Epidermal melanocyte (primary cell): ENCODE measurements at regions not wholly inside any gene's neighbourhood (a gene's known extent, or its start where the extent isn't known, plus 50 kb on each side); places are given as distances from the start of the nearest gene placed in this dataset.

Experiments used
- DNase-seq: peaks from one replicate; pipeline ENCODE4 v3.0.0; 2011; ENCODE audit warnings: low spot score; ENCODE audit not compliant: insufficient read length

DNA sequence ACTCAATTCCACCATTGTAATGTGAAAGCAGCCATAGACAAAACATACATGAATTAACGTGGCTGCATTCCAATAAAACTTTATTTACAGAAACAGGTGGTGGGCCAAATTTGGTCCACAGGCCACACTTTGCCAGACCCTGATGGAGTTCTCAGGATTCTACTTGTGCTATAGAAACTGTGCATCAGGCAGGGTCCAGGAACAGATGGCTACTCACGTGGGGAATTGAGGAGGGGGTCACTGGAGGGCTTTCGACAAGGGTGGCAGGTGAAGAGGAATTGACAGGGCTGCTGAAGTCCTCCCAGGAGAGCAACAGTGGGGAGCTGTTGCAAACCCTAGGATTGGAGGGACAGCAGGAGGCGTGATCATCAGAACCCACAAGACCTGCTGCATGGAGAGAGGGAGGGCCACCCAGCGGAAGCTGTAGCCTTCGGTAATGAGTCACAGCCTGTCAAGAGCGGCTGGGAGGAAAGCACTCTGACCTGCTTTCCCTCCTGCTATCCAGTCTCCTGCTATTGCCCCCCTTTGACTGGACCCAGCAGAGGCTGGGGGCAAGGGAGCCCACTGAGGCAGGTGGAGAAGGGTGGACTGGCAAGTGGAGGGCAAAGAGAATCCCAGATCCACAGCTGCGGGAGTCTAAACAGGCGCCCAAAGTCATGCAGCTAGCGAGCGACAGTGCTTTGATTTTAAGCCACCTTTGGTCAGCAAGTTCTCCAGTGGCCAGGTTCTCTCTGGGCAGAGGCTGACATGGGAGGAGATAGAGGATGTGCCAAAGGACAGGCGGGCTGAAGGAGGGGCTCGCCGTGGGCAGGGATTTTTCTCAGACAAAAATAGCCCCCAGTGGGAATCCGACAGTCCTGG, 138.3 kb upstream of the SMIM23 start:
- no peak for DNase-seq

DNA sequence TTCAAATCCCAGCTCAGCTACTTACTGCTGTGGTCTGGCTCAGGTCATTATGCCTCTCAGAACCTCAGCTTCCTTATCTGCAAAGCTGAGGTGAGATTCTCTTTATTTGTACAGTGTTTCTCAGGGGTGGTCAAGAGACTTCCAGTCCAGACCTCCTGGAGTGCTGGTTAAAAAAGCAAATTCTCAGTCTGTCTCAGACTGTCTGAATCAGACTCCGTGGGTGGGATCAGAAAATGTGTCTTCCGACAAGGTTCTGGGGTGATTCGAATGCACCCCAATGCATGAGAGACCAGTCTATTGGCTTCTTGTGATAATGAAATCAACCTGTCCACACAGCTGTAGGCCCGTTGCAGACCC, 137.7 kb upstream of the SMIM23 start:
- DNase-seq, result no peak

DNA sequence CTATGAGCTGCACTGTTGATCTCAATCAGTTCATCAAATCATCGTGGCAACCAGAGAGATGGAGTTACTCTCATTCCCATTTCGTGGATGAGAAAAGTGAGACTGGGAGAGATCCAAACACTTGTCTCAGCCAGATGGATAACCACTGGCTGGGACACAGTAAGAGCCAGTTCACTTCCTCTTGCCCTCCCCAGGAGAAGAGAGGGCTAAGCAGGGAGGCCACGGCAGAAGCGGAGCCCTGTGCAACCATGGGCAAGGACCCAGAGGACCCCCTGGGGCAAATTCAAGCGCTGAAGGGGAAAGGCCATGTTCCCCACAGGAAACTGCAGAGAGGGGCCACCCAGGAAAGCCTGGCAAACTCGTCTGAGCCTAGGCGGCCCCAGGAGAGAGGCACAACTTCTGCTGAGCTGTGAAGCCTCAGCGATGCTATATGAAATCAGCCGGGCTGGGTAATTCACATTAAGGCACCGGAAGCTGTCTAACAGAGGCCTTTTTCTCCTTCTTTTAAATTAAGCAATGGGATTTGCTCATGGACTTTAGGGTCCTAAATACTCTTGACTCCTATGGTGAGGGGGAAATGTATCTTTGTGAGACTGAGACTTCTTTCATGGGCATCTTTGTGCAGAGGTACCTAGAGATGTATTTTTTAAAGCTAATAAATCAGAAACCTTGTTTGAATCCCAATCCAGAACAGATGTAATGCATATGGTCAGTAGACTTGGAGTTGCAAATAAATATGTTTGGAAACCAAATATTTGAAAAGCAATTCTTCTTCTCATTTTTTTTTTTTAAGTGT, 137.1 kb upstream of the SMIM23 start:
- no peak for DNase-seq

DNA sequence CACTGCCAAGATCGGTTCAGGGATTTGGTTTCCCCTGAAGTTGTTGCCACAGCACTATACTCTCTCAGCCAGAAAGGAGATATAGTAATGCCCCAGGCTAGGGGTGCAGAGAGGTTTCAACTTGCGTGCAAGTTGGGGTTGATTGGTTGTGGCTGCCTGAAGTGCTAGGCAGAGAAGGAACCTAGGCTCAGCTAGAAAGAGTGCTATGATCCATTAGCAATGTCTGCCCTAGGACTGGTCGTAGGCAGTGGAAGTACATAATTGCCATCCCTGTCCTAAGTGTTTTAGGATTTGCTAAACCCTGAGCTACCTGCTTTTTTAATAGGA, 136.6 kb upstream of the SMIM23 start:
- DNase-seq, result no peak

DNA sequence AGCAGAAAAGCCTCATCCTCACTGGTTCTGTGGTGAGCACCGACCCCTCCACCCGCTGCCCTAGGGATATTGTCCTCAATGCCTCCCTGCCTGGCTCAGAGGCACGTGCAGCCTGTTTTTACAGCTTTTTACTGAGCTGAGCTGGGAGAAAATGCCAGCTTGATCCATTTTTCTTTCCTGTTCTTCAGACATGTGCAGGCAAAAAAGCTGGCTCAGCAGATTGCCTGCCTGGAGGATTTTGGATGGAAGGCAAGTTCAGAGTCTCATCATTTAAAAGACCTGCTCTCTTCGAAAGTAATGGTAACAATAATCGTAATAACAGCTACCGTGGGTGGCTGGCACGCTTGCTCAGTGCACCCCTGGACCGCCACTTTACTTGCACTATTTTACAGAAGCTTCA, 135.0 kb upstream of the SMIM23 start:
- no peak for DNase-seq

DNA sequence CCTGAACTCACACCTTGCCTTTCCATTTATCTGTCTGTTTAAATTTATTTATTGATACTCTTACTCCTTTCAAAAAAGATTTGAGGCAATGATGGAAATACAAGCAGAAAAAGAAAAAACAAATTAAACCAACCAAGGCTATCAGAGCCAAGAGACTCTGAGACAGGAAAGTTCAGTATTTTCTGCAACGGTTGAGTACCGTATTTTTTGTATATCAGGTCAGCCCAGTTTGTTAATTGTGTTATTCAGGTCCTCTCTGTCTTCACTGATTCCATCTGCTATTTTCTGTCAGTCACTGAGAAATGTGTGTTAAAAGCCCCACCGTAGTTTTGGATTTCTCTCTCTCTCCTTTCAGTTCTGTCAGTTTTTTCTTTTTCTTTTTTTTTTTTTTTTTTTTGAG, 134.5 kb upstream of the SMIM23 start:
- no peak for DNase-seq

DNA sequence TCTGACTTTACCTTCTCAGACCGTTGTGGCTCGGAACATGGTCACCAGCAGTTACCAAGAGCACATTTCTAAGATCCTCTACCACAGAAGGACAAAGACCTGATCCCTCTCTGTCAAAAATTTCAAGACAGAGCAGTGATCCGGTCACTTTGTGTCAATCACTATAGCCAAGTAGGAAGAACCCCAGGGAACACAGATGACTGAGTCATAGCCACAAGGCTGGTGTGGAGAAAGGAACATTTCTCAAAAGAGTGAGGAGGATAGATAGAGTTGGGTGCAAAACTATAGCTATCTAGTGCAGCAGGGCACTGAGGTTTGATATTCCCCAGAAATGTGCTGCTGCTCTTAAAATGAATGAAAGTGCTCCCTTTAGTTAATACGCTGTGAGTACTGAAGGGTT, 130.7 kb upstream of the SMIM23 start:
- no peak for DNase-seq

DNA sequence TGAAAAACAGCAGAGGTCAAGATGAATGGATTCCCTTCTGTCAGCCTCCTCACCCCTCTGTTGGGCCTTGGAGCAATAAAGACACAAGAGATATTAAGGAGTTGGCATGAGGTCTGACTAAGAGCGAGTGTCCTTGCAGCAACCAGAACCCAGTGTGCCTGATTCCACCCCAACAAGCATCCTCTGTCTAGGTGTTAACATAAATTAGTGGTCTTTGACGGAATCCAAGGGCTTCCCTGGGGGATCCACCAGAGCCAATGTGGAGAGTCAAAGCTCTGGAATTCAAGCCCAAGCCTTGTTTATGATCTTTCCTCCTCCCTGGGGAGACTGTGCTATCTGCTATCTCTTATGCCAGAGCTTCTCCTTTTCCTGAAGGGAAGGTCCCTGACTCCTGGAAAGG, 128.1 kb upstream of the SMIM23 start:
- DNase-seq, result no peak

DNA sequence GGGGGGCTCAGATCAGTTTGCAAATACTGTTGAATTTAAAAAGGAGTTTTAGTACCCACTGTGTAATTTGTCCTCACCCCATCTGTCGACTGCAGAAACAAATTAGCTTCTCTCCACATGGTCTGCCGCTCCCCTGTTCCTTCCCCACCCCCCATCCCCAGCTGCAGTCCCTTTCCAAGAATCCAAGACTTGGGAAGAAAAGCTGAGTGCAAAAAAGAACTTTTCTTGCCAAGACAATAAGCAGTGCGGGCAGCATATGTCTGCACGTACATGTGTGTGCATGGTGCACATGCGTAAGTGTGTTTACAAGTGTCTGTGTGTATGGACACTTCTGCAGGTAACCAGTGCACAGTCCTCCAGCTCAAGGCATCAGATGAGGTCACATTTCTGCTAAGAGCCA, 125.7 kb upstream of the SMIM23 start:
- DNase-seq, result no peak

DNA sequence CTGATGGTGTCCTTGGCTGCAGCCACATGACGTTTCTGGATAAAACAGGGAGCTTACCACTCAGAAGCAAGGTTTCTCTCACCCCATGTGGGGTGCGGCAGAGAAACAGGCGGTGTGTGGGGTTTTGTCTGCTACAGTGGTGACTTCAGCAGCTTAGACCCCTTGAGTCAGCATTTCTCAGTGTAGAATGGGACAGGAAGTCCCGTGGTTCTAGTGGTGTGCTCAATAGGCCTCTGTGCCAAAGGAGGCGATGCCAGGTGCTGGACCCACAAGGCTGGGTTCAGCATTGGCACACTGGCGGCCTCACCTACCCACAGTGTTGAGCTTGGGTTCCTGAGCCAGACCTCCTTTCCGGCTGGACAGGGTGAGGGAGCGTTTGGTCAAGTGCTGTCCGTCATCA, 125.2 kb upstream of the SMIM23 start:
- no peak for DNase-seq

DNA sequence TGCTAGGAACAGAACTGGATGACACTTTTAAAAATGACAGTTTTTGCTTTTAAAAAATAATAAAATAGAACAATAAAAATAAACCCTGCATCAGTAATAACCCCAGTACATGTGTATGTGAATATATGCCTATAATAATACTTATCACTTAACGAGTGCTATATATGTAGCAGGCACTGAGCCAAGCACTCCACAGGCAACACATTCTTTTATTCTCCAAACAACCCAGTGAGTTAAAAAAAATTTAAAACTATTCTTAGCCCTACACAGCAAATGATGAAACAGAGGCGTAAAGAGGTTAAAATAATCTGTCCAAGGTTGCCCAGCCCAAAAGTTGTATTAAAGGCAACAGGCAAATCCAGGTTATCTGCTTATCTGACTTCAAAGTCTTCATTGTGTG, 124.5 kb upstream of the SMIM23 start:
- no peak for DNase-seq

DNA sequence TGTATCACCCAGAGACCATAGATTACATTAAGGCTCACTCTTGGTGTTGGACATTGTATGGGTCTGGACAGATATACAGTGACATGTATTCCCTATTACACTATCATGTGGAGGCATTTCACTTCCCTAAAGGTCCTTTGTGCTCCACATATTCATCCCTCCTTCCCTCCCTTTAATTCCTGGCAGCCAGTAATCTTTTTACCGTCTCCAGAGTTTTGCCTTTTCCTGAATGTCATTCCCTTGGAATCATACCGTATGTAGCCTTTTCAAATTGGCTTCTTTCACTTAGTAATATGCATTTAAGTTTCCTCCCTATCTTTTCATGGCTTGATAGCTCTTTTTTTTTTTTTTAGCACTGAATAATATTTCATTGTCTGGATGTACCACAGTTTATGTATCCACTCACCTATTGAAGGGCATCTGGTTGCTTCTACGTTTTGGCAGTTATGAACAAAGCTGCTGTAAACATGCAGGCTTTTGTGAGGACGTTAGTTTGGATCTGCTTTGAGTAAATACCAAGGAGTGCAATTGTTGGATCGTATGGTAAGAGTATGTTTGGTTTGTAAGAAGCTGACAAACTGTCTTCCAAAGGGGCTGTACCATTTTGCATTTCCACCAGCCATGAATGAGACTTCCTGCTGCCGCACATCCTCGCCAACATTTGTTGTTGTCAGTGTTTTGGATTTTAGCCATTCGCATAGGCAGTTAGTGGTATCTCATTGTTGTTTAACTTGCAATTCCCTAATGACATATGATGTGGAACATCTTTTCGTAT, 122.1 kb upstream of the SMIM23 start:
- DNase-seq, result no peak

DNA sequence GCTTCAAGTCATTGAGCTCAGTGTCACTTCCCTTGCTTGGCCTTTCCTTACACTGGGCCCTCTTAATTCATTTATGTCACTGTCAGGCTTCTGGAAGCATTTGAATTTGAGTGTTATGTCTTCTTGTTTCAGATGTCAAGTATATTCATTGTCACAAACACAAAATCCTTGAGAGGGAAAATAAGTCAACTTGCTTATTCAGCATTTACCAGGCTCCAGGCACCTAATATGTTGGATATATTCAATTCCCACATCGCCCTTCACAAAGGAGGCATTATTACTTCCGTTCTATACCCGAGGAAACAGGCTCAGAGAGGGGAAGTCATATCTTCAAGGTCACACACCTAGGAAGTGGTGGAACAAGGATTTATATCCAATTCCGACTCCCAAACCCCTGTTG, 121.1 kb upstream of the SMIM23 start:
- no peak for DNase-seq

DNA sequence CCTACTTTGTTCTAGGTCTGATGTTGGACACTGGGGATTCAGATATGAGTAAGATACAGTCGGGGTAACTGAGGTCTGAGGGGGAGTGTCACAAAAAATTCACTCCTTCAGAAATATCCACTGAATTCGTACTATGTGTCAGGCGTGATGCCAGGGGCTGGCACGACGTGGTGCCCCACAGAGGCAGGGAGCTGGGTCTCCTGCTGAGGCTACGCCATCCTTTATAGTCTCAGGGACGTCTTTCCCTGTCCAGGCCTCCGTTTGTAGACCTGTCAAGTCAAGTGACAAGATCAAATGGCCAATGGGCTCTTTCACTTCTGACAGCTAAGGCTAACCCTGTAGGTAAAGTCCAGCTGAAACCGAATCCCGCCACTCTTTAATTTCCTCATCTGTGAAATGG, 118.8 kb upstream of the SMIM23 start:
- no peak for DNase-seq

DNA sequence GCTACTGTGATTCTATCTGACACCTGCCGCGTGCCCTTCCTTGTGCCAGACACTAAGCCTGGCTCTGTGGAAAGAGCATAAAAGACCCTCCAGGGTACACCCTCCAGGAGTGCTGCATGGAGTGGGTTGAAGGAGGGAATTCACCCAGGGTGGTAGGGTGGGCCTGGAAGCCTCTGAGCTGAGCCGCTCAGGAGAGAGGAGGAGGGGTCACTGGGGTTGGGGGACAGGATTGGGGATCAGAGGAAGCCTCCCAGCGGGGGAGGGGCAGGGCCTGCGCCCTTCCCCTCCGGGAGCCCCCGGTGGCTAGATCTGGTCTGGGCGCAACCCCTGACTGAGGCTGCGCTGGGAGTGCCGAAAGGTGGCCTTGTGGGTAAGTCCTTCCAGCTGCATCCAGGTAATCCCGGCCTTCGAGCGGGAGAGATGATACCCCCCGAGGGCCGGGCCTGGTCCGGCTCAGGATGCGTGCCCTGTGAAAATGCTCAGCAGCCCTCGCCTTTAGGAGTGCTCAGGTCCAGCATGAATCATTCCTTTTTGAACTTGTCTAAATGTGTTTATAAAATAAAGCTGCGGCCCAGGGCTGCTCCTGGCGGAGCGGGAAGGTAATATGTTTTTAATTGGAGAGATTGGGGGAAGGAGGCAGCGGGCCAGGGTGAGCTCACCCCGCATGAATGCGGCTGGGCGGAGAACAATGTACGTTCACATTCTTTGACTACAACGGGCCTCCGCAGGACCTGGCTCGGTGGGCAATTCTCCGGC, 118.1 kb upstream of the SMIM23 start:
- no peak for DNase-seq

DNA sequence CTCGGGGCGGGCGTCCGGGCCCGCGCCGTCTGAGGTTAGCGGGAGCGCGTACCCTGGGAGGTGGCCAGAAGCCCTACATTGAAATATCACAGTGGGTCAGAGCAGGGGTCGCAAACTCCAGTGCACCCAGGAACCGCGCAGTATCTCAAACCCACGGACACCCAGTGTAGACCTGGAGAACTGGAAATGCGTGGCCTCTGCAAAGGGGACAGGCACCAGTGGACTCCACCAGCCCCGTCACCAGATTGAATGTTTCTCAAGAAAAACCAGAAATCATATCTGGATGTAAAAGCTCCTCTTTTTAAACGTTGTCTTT, 117.6 kb upstream of the SMIM23 start:
- DNase-seq, result no peak

DNA sequence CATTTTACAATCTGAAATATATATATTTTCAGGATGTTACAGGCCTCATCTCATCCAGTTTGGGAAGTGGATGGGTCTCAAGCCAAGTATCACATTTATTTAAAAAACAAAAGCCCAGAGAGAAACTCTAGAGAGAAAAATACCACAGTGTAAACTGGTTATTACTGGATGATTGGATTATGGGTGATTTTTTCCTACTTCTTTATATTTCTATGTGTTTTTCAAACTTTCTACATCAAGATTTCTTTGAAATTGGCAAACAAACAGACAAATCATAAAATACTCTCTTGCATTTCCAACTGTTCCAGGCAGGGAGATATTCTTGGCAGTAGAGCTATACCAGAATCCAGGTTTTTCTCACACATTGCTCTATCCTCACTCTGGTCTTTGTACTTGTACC, 116.0 kb upstream of the SMIM23 start:
- DNase-seq, result no peak

DNA sequence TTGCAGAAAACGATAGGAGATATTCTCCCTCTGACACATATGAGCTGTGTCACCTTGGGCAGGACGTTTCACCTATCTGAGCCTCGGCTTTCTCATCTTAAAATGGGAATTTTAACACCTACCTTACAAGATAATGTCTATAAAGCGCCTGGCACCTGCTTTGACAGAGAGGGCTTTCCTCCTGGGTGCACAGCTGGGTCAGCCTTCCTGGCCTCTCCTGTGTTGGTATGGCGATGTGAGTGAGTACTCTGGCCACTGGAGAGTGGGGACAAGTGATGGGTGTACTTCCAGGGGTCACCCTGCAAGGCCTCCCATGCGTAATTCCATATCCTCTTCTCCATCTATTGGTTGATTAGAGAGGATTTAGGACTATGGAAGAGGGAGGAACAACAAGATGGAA, 113.1 kb upstream of the SMIM23 start:
- no peak for DNase-seq

DNA sequence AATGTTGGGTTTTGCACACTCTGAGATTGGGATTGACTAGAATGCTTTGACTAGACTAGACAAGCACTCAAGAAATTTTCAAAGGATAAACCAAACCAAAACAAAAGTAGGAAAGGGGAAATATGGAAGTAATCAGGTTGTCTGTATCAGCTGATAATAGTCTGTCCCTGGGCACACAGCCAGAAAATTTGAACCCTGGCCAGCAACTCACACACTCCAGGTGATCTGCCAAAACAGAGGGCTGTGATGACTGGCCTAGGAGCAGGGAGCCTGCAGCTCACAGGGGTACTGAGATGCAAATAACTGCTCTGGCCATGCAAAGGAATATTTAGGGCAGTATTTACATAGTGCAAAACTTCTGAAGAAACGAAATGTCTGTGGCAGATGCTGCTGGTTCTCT, 112.3 kb upstream of the SMIM23 start:
- DNase-seq, result no peak

DNA sequence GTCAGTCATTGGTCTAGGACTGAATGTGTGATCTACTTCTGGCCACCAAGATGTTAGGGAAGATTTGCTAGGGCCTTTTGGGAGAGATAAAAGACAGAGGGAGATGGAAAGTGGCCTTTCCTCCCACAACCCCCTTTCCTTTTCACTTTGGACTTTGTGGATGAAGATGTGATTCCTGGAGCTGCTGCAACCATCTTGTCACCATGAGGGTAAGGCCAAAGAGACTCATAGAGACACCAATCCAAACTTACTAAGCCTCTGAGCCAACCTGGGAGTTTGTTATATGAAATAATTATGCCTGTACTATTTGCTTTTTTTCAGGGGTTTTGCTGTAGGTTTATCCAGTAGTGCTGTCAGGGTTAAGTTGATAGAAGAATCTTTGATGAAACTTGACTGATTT, 111.8 kb upstream of the SMIM23 start:
- DNase-seq, result no peak

DNA sequence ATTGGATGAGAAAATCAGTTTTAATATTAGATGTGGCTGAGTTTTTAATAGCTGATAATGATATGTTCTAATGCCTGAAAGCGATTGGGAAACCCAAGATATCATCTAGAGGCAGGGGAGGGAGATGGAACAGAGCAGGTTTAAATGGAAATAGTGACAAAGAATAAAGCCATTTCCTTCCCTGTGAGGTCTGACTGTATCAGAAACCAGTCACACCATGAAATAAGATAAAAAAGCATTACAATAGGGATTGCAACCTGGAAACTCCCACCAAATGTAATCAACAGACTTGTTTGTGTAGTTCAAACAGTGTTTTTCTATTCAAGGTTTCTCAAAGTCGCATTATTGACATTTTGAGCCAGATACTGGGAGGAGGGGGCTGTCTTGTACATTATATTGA, 110.1 kb upstream of the SMIM23 start:
- DNase-seq, result no peak
